GM04503 (cell line): ENCODE measurements at regions not wholly inside any gene's neighbourhood (a gene's known extent, or its start where the extent isn't known, plus 50 kb on each side); places are given as distances from the start of the nearest gene placed in this dataset.
"Not testable (repeated sequence)": the region's sequence is repeated elsewhere in the genome, so short reads cannot be mapped to it uniquely, and the experiment has no call there.

Source experiments
- DNase-seq: peaks from one replicate; pipeline ENCODE4 v3.0.0-alpha.2; 2012; ENCODE audit warnings: low read depth

DNA sequence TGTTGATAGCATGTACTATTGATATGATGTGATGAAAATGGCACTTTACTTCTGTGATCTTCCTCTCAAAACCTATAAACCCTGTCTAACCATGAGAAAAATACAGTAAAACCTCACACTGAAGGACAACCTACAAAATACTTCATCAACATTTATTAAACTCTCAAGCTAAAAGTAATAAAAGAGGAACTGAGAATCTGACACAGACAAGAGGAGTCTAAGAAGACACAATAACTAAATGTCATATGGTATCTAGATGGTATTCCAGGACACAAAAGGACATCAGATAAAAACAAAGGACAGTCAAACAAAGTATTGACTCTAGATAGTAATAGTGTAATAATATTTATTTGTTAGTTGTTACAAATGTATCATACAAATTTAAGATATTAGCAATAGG, 655.3 kb downstream of the SH3BGRL start:
- DNase-seq, result no peak

DNA sequence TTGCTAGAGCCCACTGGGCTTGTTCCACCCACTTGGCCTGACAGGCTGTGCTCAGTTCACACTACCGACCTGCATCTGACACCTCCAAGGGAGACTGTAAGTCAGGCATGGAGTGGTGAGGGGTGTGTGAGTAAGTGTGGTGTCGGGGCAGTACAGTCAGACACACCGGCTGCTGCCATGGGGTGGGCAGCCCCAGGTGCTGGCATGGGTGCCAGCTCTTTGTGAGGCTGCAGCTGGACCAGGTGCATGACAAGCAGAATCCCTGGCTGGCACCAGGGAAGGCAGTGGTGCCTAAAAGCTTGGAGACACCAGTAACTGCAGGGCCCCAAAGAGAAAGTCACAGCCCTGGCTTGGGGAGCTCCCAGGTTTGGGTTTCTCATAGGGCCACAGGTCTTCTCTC, 665.0 kb downstream of the SH3BGRL start:
- DNase-seq, result no peak

DNA sequence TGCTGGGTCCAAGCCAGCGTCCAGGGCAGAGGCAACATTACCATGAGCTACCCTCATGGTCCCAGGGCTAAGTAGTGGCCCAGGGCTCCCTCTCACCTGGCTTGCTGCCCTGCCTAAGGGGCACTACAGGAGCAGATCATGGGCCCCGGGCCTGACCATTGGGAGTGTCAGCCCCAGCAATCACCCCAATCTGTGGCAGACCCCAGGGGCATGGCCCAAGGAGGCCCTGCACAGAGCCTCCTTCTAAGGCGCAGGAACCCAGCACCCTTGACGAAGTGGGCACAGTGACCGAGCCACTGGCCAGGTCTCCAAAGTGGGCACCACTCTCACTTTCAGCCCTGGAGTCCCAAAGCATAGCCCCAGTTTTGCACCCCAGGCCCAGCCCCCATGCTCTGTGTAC, 667.1 kb downstream of the SH3BGRL start:
- no peak for DNase-seq

DNA sequence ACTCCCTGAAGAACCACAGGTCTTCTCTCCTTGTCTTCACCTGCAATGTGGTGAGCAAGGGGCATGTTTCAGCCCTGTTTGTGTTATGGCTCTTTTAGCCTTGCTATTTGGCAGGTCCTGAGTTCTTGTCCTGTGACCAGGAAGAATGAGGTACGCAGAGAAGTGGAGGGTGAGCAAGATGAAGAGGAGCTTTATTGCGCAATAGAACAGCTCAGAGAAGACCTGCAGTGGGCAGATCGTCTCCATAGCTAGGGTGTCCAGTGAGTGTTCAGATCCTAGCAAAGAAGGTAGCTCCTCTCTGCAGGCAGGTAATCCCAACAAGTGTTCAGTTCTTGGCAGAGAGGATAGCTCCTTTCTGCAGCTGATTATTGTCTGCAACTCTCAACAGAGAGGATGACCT, 672.9 kb downstream of the SH3BGRL start:
- DNase-seq, result no peak

DNA sequence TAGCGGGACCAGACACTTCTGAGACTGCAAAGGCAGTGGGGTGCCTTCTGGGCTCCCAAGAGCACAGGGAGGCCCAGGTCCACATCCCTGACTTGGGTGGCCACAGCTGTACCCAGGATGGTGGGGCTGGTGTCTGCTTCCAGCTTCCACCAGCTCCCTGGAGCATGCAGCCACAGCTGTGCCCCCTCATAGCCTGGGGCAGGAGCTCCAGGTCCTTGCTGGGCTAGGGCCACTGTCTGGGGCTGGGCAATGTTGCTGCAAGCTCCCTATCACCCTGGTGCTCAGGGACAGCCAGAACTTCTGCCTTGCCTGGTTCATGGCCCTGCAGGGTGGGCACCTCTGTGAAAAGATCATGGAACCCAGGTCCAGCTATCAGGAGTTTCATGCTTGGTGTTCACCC, 673.9 kb downstream of the SH3BGRL start:
- DNase-seq, result no peak

DNA sequence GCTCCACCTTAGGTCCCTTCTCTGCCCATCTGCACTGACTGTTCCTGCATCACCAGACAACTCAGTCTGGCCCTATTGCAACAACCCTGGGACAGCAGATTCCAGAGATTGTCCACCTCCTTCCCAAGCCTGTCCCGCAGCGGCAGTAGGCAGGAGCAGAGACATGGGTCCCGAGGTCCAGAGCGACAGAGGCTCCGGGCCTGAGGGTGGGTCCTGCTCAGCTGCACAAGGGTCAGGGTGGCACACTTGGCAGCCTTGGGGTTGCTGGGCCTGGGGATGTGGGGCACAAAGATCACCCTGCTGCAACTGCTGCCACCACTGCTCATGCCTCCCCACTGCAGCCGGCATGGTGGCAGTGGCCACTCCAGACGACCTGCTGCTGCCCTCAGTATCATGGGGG, 674.5 kb downstream of the SH3BGRL start:
- no peak for DNase-seq

DNA sequence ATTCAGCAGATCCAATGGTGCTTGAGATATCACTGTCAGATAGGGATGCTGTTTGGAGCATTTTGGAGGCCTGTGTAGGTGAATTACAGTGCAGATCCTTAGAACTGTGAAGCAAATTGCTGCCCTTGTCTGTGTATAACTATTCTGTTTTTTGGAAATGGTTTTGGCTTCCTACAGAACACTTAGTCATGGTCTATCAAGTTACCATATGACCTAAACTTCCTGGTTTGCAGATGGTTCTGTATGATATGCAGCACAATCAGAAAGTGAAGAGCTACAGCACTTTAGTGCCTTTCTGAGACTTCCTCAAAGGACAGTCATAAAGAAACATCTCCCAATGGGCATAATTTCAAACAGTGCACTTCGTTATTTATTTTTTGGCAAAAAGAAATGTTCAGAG, 688.6 kb downstream of the SH3BGRL start:
- no peak for DNase-seq

DNA sequence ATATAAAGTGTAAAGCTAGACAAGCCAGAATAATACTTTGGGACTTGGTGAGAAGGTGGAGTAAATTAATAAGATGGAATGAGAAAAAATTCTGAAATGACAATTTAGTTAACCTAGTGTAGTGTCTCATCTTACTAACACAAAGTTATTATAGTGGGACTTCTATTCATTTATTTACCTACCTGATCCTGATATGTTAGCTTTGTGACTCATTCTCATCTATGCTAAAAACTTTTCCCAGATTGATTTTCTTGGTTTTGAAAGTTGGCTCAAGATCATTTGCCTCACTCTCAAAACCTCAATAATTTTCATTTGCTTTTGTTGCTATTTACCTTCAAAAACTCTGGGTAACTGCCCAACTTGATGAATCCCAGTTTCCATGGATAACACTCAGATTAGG, 698.6 kb downstream of the SH3BGRL start:
- DNase-seq, result no peak

DNA sequence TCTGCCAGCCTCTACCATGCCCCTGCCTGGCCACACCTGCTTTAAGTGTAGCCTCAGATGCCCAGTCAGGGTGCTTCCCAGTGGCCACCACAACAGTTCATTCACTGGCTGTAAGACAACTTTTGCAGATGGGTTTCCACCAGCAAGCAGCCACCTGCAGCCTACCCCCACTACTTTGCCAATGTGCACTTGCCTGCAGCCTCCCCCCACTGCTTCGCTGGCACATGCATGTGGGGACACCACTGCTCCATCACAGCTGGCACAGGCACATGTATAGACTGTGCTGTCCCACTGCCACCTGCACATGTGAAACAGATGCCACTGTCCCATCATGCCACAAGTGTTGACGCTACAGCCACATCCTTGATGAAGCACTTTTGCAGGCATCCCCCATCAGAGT, 723.9 kb downstream of the SH3BGRL start:
- DNase-seq, result no peak

DNA sequence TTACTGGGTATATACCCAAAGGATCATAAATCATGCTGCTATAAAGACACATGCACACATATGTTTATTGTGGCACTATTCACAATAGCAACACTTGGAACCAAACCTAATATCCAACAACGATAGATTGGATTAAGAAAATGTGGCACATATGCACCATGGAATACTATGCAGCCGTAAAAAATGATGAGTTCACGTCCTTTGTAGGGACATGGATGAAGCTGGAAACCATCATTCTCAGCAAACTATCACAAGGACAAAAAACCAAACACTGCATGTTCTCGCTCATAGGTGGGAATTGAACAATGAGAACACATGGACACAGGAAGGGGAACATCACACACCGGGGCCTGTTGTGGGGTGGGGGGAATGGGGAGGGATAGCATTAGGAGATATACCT, 744.0 kb downstream of the SH3BGRL start:
- DNase-seq, result not testable (repeated sequence)

DNA sequence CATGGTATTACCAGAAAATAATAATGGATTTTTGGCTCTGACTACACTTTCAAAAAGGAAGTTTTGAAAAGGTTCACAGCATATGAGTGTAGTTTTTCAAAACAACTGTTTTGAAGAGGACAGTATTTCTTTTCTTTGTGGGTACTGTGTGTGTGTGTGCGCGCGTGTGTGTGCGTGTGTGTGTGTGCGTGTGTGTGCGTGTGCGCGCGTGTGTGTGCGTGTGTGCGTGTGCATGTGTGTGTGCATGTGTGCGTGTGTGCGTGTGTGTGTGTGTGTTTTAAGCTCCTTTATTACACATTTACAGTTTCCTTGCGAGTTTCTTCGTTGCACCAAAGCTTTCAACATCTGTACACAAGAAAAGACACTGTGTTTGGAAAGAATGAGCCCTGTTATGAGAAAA, 755.4 kb downstream of the SH3BGRL start:
- no peak for DNase-seq

DNA sequence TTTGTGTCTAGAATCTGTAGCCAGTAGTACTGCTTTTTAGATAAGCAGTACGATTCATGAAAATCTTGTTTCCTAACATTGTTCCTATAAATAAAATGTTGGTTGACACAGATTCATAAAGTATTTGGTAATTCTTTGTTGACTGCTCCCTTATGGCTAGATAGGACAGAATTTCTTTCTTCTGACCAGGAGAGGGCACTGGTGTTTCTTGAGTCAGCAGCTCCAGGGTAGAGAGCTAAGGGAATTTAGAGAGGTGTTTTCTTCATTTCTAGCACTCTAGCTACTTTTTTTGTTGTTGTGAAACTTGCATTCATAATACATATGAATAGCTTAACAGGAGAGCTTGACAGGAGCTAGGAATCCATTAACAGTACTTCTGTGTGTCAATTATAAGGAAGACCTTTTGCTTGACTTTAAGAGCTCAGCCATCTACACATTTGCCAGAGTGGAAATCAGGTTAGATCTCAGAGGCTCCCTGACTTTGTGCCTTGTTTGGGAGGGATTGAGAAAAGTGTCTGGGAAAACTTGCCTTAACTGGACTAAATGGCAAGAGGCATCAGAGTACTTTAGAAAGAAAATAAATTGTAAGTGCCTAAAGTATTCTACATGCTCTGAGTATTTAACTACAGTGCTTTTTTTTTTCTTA, 756.1 kb downstream of the SH3BGRL start:
- no peak for DNase-seq

DNA sequence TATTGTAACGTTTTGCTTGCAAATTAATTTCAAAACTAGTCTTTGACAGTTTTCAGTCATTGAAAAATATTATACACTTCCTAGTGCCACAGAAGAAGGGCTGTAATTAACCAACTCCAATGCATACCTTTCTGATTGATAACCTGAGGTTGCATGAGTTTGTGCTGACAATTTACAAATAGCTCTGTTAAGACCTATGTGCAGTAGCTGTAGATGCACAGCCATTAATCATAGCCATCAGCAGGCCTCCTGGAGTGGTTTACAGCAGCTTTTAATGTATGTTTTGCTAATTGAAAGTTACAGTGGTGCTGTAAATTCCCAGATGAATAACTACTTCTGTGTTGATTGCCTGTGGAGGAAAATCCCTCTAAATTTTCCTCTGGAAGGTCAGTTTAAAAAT, 758.1 kb downstream of the SH3BGRL start:
- DNase-seq, result no peak

DNA sequence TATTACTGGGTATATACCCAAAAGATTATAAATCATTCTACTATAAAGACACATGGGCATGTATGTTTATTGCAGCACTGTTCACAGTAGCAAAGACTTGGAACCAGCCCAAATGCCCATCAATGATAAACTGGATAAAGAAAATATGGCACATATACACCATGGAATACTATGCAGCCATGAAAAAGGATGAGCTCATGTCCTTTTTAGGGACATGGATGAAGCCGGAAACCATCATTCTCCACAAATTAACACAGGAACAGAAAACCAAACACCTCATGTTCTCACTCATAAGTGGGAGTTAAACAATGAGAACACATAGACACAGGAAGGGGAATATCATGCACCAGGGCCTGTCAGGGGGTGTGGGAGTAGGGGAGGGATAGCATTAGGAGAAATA, 772.5 kb downstream of the SH3BGRL start:
- DNase-seq, result not testable (repeated sequence)

DNA sequence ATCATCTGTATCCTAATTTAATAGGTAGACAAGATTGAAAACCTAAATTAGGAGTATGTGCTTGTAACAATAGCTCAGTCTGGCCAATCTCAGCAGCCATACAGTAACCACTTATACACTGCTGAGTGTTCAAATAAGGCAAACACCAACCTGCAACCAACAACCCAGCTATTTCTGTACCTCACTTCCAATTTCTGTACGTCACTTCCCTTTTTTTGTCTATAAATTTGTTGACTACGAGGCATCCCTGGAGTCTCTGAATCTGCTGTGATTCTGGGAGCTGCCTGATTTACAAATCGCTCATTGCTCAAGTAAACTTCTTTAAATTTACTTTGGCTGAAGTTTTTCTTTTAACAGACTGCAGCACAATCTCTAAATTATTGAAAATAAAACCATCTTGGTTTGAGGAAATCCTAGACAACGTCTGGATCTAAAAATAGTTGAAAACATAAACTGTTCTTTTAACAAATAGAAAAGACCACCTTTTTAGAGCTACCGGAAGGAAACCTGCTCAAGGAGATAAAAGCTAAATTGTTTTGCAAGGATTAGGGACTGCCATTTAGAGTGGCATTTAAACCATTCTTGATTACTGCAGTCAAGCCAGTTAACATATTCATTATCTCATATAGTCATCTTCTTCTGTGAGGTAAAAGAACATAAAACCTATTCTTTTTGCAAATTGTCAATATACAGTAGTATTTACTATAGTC, 778.1 kb downstream of the SH3BGRL start:
- DNase-seq, result no peak

DNA sequence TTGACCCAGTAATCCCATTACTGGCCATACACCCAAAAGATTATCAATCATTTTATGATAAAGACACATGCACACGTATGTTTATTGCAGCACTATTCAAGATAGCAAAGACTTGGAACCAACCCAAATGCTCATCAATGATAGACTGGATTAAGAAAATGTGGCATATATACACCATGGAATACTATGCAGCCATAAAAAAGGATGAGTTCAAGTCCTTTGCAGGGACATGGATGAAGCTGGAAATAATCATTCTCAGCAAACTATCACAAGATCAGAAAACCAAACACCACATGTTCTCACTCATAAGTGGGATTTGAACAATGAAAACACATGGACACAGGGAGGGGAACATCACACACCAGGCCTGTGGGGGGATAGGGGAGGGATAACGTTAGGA, 785.3 kb downstream of the SH3BGRL start:
- DNase-seq, result not testable (repeated sequence)

DNA sequence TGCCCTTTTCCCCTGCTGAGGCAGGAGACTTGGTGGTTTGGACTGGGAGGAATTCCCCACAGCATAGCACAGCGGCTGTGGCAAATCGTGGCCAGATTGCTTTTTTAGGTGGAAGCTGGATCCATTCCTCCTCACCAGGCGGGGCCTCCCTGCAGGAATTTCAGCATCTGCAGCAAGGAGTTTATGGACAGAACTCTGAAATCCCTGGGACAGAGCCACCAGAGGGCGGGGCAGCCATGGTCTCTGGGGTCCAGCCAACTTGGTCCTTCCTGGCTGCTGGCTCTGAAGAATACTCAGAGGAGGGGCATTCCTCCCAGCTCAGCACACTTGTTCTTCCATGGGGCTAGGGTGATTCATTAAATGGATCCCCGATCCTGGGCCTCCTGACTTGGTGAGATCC, 794.3 kb downstream of the SH3BGRL start:
- no peak for DNase-seq

DNA sequence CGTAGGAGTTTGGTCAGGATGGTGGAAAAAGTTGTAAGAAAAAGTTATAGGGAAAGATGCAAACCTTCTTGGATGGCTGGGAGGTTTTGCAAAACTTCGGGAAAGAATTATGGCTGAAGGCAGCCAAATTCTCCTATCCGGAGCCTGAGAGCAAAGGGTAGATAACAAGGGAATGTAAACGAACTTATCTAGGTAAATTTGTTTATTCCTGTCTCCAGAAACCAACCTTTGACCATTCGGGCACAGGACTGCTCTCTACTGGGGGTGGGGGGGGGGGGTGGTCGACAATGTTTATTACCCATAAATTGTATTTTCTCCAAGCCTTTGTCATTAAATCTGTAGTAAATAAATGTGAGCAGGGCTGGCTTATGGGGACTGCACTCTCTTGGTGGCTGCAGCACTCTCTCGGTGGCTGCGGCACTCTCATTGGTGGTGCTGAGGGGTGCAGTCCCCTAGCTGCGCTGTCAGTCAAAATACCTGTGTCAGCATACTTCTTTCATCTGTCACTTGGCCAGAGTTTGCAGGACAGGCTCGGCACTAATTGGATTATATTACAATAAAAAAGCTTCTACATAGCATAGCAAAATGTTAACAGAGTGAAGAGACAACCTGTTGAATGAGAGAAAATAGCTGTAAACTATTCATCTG, 827.8 kb downstream of the SH3BGRL start:
- DNase-seq, result no peak

DNA sequence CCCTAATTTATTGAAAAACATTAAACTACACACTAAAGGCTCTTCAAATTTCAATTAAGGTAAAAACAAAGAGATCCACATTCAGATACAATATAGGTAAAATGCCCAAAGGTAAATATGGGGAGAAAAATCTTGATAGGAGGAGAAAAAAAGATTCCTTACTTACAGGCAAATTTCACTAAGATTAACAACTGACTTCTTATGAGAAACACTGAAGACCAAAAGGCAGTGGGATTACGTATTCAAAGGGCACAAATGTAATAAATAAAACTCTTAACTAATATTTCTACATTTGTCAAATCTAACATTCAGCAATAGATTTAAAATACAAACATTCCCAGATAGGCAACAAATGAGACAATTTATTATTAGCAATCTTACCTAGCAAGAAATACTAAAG, 829.3 kb downstream of the SH3BGRL start:
- no peak for DNase-seq

DNA sequence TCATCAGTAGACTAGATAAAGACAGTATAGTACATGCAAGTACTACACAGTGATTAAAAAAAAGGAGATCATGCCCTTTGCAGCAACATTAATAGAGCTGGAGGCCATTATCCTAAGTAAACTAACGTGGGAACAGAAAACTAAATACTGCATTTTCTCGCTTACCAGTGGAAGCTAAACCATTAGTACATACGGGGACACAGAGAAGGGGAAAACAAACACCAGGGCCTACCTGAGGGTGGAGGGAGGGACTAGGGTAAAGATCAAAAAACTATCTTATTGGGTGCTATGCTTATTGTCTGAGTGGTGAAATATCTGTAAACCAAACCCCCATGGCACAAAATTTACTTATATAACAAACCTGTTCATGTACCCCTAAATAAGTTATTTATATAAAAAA, 836.9 kb downstream of the SH3BGRL start:
- no peak for DNase-seq

DNA sequence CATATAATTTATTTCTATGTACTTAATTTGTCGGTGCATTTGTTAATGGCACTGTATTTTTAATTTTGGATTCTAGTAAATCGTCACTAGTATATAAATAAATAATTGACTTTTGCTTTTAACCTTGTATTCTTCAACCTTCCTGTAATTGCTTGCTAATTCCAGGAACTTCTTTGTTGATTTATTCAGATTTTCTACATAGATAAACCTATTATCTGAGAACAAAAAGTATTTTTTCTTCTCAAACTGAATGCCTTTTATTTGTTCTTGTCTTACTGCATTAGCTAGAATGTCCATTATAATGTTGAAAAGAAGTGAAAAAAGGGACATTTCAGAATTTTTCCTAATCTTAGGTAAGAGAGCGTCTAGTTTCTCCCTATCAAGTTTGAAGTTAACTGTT, 839.1 kb downstream of the SH3BGRL start:
- DNase-seq, result no peak

DNA sequence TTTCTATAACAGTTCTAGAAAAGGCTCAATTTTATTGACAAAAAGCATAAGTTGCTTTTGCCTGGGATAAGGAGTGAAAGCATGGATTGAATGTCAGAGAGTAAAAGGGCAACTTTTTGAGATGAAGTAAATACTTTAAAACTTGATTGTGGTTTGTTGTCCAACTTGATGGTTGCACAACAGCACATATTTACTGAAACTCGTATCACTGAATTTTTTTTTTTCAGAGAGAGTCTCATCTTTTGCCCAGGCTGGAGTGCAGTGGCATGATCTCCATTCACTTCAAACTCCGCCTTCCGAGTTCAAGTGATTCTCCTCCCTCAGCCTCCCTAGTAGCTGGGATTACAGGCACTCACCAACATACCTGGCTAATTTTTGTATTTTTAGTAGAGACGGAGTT, 856.8 kb downstream of the SH3BGRL start:
- no peak for DNase-seq

DNA sequence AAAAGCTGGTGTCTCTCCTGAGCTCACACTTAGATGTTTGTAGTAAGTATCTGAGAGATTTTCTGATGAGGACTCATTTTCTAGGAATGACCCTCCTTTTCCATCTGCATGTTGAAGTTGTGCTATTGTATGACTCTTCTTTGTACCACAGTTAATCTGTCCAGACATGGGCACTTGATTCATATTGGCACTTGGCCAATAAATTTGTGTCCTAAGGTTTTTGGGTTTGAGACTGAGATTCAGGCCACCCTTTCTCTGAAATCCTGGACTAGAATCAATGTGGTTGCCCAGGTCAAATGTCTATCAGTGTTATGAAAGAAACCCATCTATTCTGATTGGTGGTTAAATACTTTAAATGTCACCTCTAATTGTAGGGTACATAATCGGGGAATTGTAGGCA, 869.0 kb downstream of the SH3BGRL start:
- no peak for DNase-seq

DNA sequence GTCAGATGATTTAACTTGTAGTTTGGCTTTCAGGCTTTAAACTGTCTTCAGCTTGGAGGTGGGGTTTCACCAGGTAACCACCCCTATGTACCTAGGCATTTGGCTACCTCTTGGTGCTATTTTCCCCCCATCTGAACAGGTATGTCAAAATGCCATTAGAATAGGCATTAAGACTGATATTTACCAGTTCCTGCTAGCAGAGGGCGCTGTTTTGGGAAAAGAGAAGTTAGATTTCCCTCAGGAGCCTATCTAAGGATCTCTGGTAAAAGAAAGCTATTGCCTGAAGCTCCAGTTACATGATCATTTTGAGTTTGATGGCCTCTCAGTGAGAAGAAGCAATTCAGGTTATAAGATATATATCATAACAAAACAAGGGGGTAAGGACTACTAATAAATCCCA, 879.1 kb downstream of the SH3BGRL start:
- no peak for DNase-seq
